Heart left ventricle (tissue), 16 donors: ENCODE measurements at regions not wholly inside any gene's neighbourhood (a gene's known extent, or its start where the extent isn't known, plus 50 kb on each side); places are given as distances from the start of the nearest gene placed in this dataset.

Experiments
- ATAC-seq, 4 donors: fragments of 200-7000 bp; cut with Tn5 transposase; one replicate each; pipeline ENCODE4 v1.9.1; 2020 to 2022; ENCODE audit warnings: moderate library complexity in 4 of 4, mild to moderate bottlenecking in 3 of 4, moderate number of reproducible peaks in 1 of 4
- DNase-seq, 5 donors: peaks; one replicate each; pipeline ENCODE4 v3.0.0-alpha.2; 2020
- H3K27ac ChIP-seq, 12 donors: fragments of 200-600 bp; sonication (generic) in 4 of 12; one replicate each; pipeline versions ENCODE4 v1.5.0 to v1.8.0; 2016 to 2022; ENCODE audit warnings: mild to moderate bottlenecking in 2 of 12
- H3K27me3 ChIP-seq, 9 donors: fragments of 200-600 bp; sonication (generic) in 2 of 9; one replicate each; pipeline versions ENCODE4 v1.5.1 to v1.8.0; 2016 to 2022; ENCODE audit warnings: mild to moderate bottlenecking in 3 of 9
- H3K36me3 ChIP-seq, 9 donors: fragments of 200-600 bp; sonication (generic) in 2 of 9; one replicate each; pipeline versions ENCODE4 v1.5.0 to v1.8.0; 2018 to 2022; ENCODE audit warnings: mild to moderate bottlenecking in 2 of 9
- H3K4me1 ChIP-seq, 12 donors: fragments of 200-600 bp; sonication (generic) in 4 of 12; one replicate each; pipeline versions ENCODE4 v1.5.0 to v1.8.0; 2016 to 2022; ENCODE audit warnings: mild to moderate bottlenecking in 3 of 12
- H3K4me3 ChIP-seq, 12 donors: fragments of 200-600 bp; sonication (generic) in 4 of 12; one replicate each; pipeline versions ENCODE4 v1.5.0 to v1.8.0; 2017 to 2022; ENCODE audit warnings: mild to moderate bottlenecking in 9 of 12, moderate library complexity in 4 of 12
- H3K9me3 ChIP-seq, 12 donors: fragments of 200-600 bp; sonication (generic) in 4 of 12; one replicate each; pipeline versions ENCODE4 v1.5.0 to v1.8.0; 2016 to 2022; ENCODE audit warnings: mild to moderate bottlenecking in 1 of 12
- POLR2A ChIP-seq, 2 donors: fragments of 450-650 bp; IDR thresholded peaks; one replicate each; pipeline ENCODE4 v1.6.1; 2017; ENCODE audit warnings: antibody characterized with exemption in 2 of 2, mild to moderate bottlenecking in 2 of 2, moderate library complexity in 2 of 2
- WGBS, 4 donors: extraction: QIAGEN DNeasy Blood & Tissue Kit in 2 of 4; methylation state at CpG; one replicate each; pipeline versions ENCODE4 v1.1.5 to v1.1.7; 2013 to 2018; 5-methylcytosine and 5-hydroxymethylcytosine counted together
- intact Hi-C, 10 donors: fragments of 100-400 bp; cut with DNase I; formaldehyde crosslinking; loops; one replicate each; pipeline versions ENCODE4 v1.11.1 to v1.14.2; 2022
- TF ChIP-seq, protein P1 (sequence below), 12 donors: fragments of 200-600 bp; sonication (generic) in 4 of 12; IDR thresholded peaks; one replicate each; pipeline versions ENCODE4 v1.5.0 to v1.8.0; 2018 to 2022; ENCODE audit warnings: antibody characterized with exemption in 12 of 12, mild to moderate bottlenecking in 5 of 12
- donor health status: ischemic (EF 13 %, LVEDD 7.1; RV severe dilation, severe dysfunction).
- donor health status: healthy with polysubstance abuse.
- donor health status: DM: no; HTN: yes; CAD: no.
- donor health status: DM: no; HTN: no; CAD: no.
- donor health status: ischemic (EF 25% LVEDD 6.9; RV normal size, moderate dysfunction).
- donor health status: ischemic (EF 25% LVEDD 5.7; RV mildly dilated, moderate dysfunction).
- donor health status: healthy.
- donor health status: DM: yes; HTN: yes; CAD: no.
- donor health status: ischemic (EF 35%, LVEDD 5.7; RV mildly dilated, moderate dysfunction).
- donor health status: nonischemic (EF 11% LVEDD 7.7; RV severe dilation, severe dysfunction).
- donor health status: DM: yes; HTN: yes; CAD: no.
- donor health status: PGD.
- donor health status: ischemic (EF 29% LVEDD 5.4; RV normal size, mild dysfunction).
- donor health status: nonischemic (EF 23%, LVEDD 6.1; RV moderate dilation, normal function).

DNA sequence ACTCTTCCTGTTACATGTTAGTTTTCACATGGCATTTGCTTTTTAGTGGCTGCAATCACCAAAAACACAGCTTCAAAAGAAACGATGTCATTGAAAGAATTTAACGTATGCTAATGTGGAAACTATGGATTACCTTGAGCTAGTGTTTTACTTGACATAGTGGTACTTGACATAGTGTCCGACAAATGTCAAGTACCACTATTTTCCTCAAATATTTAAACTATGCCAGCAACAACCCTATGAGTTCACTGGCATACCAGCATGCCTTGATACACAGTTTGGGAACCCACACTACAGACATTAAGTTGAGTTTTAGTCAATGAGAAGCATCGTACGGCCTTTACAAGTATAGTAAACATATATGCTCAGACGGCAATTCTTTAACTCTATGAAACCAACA is 560.3 kb downstream of the GALC start:
- H3K9me3 ChIP-seq: peaks cover 0 to 9% (median 1%) of the 10 kb centered on the region in 12 donors
- DNase-seq (no peak), ATAC-seq (no peak)
- H3K36me3 ChIP-seq: no peaks in the 10 kb centered on the region
- WGBS, 4 donors: 80 to 88% (median 84%) methylated on average over 6 of the region's 6 CpGs
- no peak overlapping the region for H3K4me3 ChIP-seq
- intact Hi-C loops: no loop called here
- no peaks in the 10 kb centered on the region for H3K4me1 ChIP-seq
- TF ChIP-seq POLR2A (IDR thresholded peaks at IDR 0.05): no peak
- TF ChIP-seq, protein P1, sequence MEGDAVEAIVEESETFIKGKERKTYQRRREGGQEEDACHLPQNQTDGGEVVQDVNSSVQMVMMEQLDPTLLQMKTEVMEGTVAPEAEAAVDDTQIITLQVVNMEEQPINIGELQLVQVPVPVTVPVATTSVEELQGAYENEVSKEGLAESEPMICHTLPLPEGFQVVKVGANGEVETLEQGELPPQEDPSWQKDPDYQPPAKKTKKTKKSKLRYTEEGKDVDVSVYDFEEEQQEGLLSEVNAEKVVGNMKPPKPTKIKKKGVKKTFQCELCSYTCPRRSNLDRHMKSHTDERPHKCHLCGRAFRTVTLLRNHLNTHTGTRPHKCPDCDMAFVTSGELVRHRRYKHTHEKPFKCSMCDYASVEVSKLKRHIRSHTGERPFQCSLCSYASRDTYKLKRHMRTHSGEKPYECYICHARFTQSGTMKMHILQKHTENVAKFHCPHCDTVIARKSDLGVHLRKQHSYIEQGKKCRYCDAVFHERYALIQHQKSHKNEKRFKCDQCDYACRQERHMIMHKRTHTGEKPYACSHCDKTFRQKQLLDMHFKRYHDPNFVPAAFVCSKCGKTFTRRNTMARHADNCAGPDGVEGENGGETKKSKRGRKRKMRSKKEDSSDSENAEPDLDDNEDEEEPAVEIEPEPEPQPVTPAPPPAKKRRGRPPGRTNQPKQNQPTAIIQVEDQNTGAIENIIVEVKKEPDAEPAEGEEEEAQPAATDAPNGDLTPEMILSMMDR (IDR thresholded peaks at IDR 0.05): no peak
- H3K27me3 ChIP-seq: no peaks in the 10 kb centered on the region
- no peak overlapping the region for H3K27ac ChIP-seq

DNA sequence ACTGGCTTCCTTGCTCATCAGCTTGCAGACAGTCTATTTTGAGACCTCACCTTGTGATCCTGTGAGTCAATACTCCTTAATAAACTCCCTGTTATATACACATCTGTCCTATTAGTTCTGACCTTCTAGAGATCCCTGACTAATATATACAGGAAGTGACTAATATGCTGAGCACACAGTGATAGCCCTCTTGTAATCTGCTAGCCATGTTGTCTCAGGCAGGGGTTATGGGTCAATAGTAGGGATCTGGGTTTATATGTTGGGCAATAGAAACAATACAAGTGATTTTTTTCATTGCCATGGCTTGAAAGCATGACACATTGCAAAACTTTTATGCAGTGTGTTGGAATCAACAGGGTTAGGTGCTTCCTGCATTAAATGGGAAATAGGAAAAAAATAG is 562.2 kb downstream of the GALC start:
- intact Hi-C loops: no loop called here
- Histone ChIP-seq H3K4me1 (no peaks in the 10 kb centered on the region), H3K27me3 (no peaks in the 10 kb centered on the region), H3K4me3 (no peak overlapping the region), H3K36me3 (no peaks in the 10 kb centered on the region), H3K9me3 (peaks cover 0 to 9% (median 1%) of the 10 kb centered on the region in 12 donors), H3K27ac (no peak overlapping the region)
- TF ChIP-seq POLR2A (IDR thresholded peaks at IDR 0.05): no peak
- TF ChIP-seq, protein P1 (IDR thresholded peaks at IDR 0.05): no peak
- peak in 2 of 4 donors; percentile 38 to 53 for ATAC-seq
- DNase-seq: no peak

DNA sequence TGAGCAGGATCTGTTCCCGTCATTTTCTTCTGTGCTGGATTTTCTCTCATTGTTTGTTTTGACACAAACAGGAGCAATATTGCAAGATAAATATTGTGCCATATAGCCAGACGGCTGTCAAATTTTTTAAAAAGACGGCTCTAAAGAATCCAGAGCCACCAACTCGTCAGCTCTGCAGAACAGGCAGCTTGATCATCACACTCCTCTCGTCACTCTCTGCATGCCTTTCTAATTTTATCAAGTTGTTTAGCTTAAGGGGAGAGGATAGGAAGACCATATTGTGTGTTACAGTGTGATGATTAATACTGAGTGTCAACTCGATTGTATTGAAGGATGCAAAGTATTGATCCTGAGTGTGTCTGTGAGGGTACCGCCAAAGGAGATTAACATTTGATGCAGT is 562.8 kb downstream of the GALC start:
- Histone ChIP-seq H3K4me1 (no peaks in the 10 kb centered on the region), H3K27me3 (no peaks in the 10 kb centered on the region), H3K4me3 (no peak overlapping the region), H3K9me3 (peaks cover 0 to 9% (median 1%) of the 10 kb centered on the region in 12 donors), H3K27ac (no peak overlapping the region), H3K36me3 (no peaks in the 10 kb centered on the region)
- DNase-seq (no peak), ATAC-seq (no peak)
- TF ChIP-seq, protein P1 (IDR thresholded peaks at IDR 0.05): no peak
- TF ChIP-seq POLR2A (IDR thresholded peaks at IDR 0.05): no peak
- intact Hi-C loops: no loop called here
- WGBS, 4 donors: 23 to 31% (median 26%) methylated on average over 7 of the region's 7 CpGs

- DNase-seq (no peak), ATAC-seq (no peak)
- 90 to 96% (median 92%) methylated on average over 2 of the region's 2 CpGs for WGBS, 4 donors
- Histone ChIP-seq H3K4me1 (no peaks in the 10 kb centered on the region), H3K36me3 (no peaks in the 10 kb centered on the region), H3K9me3 (peaks cover 0 to 17% (median 0%) of the 10 kb centered on the region in 12 donors), H3K27me3 (no peaks in the 10 kb centered on the region), H3K4me3 (no peak overlapping the region), H3K27ac (no peak overlapping the region)
- intact Hi-C loops: no loop called here
- TF ChIP-seq, protein P1 (IDR thresholded peaks at IDR 0.05): no peak
- no peak for TF ChIP-seq POLR2A (IDR thresholded peaks at IDR 0.05)
Observed at GRCh38 chr14:87419925-87420324, 573.1 kb downstream of the GALC start.
